Fibroblast of lung (primary cell): ENCODE measurements at regions not wholly inside any gene's neighbourhood (a gene's known extent, or its start where the extent isn't known, plus 50 kb on each side); places are given as distances from the start of the nearest gene placed in this dataset.
A peak's percentile ranks its signal among the peaks of the same experiment; 100 is the strongest.

Experiments used
- DNase-seq, 2 donors: peaks; one replicate each; pipeline versions ENCODE4 v3.0.0 to v3.0.0-alpha.2; 2010; ENCODE audit warnings: low read depth in 2 of 2
- H2AFZ ChIP-seq: 2 replicates; pipeline ENCODE4 v1.5.1; 2012; ENCODE audit warnings: low read length, control low read depth, inconsistent platforms
- H3K27ac ChIP-seq: 2 replicates; pipeline ENCODE4 v1.5.1; 2011; ENCODE audit warnings: low read length, control low read depth; ENCODE audit not compliant: insufficient read depth
- H3K27me3 ChIP-seq: 2 replicates; pipeline ENCODE4 v1.5.1; 2011; ENCODE audit warnings: mild to moderate bottlenecking, low read length; ENCODE audit not compliant: control insufficient read depth, insufficient read depth
- H3K36me3 ChIP-seq: 2 replicates; pipeline ENCODE4 v1.5.1; 2011; ENCODE audit warnings: low read length; ENCODE audit not compliant: control insufficient read depth, insufficient read depth
- H3K4me1 ChIP-seq: 2 replicates; pipeline ENCODE4 v1.5.1; 2011; ENCODE audit warnings: low read length; ENCODE audit not compliant: control insufficient read depth, insufficient read depth; ENCODE audit errors: extremely low read depth
- H3K4me2 ChIP-seq: 2 replicates; pipeline ENCODE4 v1.5.1; 2011; ENCODE audit warnings: low read length, control low read depth; ENCODE audit not compliant: insufficient read depth; ENCODE audit errors: extremely low read depth
- H3K4me3 ChIP-seq, 4 experiments: fragments of 200-600 bp in 1 of 4; sonication (generic) in 1 of 4; replicated peaks in 1 of 4; 2 replicates each; pipeline ENCODE4 v1.5.1; 2011 to 2016; ENCODE audit warnings: low read length in 4 of 4, low read depth in 3 of 4, mild to moderate bottlenecking in 3 of 4, control low read depth in 2 of 4, inconsistent platforms in 1 of 4, mixed read lengths in 1 of 4; ENCODE audit not compliant: insufficient read depth in 1 of 4; ENCODE audit errors: control extremely low read depth in 1 of 4
- H3K79me2 ChIP-seq: 2 replicates; pipeline ENCODE4 v1.5.1; 2012; ENCODE audit warnings: mild to moderate bottlenecking, low read length, inconsistent platforms; ENCODE audit not compliant: control insufficient read depth, insufficient read depth
- H3K9ac ChIP-seq: 2 replicates; pipeline ENCODE4 v1.5.1; 2011; ENCODE audit warnings: mild to moderate bottlenecking, low read length, control low read depth; ENCODE audit not compliant: insufficient read depth
- H3K9me3 ChIP-seq: 2 replicates; pipeline ENCODE4 v1.5.1; 2012; ENCODE audit warnings: low read depth, low read length; ENCODE audit not compliant: control insufficient read depth, insufficient read depth
- H4K20me1 ChIP-seq: 2 replicates; pipeline ENCODE4 v1.5.1; 2011; ENCODE audit warnings: low read length; ENCODE audit not compliant: control insufficient read depth, insufficient read depth; ENCODE audit errors: extremely low read depth
- EZH2 ChIP-seq: IDR thresholded peaks from 2 replicates; pipeline ENCODE4 v1.5.1; 2012; ENCODE audit warnings: low read length, control low read depth, mild to moderate bottlenecking; ENCODE audit errors: missing control alignments
- TF ChIP-seq, protein P1 (sequence below), 2 donors: IDR thresholded peaks in 1 of 2; conservative IDR thresholded peaks in 1 of 2; 1 replicate in 1 of 2; 2 replicates in 1 of 2; pipeline ENCODE4 v1.5.1; 2011 to 2012; ENCODE audit warnings: low read length in 2 of 2, control low read depth in 1 of 2, inconsistent platforms in 1 of 2, low read depth in 1 of 2, mild to moderate bottlenecking in 1 of 2

DNA sequence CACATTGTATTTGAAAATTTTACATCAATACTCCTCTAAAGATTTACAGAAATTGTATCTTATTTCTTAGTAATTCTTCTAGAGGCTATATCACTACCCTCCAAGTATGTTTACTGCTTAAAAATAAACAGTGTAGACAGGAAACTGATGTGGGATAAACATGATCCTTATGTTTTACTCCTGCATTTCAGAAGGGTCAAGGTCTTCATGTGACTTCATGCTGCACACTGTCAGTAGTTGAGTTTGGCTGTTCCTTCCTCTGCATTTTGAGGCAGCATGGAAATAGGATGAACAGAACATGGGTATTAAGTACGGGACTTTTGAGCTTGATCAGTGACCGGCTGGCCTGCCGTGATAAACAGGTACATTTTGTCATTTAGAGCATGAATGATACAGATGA lies 179.2 kb upstream of the FERMT1 start:
- no peak overlapping the region for H3K4me2 ChIP-seq
- no peaks in the 10 kb centered on the region for H3K79me2 ChIP-seq
- H2AFZ ChIP-seq = no peak overlapping the region
- TF ChIP-seq EZH2 = no peak
- TF ChIP-seq, protein P1, sequence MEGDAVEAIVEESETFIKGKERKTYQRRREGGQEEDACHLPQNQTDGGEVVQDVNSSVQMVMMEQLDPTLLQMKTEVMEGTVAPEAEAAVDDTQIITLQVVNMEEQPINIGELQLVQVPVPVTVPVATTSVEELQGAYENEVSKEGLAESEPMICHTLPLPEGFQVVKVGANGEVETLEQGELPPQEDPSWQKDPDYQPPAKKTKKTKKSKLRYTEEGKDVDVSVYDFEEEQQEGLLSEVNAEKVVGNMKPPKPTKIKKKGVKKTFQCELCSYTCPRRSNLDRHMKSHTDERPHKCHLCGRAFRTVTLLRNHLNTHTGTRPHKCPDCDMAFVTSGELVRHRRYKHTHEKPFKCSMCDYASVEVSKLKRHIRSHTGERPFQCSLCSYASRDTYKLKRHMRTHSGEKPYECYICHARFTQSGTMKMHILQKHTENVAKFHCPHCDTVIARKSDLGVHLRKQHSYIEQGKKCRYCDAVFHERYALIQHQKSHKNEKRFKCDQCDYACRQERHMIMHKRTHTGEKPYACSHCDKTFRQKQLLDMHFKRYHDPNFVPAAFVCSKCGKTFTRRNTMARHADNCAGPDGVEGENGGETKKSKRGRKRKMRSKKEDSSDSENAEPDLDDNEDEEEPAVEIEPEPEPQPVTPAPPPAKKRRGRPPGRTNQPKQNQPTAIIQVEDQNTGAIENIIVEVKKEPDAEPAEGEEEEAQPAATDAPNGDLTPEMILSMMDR (conservative IDR thresholded peaks at IDR 0.05 in 1 of 2, IDR thresholded peaks at IDR 0.05 in 1 of 2; ENCODE audit: low read depth in 1 of 2, low read length in 2 of 2) = no peak
- H3K9ac ChIP-seq = no peak overlapping the region
- no peaks in the 10 kb centered on the region for H3K4me1 ChIP-seq
- H3K27ac ChIP-seq = no peak overlapping the region
- no peaks in the 10 kb centered on the region for H4K20me1 ChIP-seq
- no peaks in the 10 kb centered on the region for H3K27me3 ChIP-seq
- H3K36me3 ChIP-seq = no peaks in the 10 kb centered on the region
- no peaks in the 10 kb centered on the region for H3K9me3 ChIP-seq
- DNase-seq = peak in 1 of 2 donors; percentile 18
- H3K4me3 ChIP-seq = no peak overlapping the region

DNA sequence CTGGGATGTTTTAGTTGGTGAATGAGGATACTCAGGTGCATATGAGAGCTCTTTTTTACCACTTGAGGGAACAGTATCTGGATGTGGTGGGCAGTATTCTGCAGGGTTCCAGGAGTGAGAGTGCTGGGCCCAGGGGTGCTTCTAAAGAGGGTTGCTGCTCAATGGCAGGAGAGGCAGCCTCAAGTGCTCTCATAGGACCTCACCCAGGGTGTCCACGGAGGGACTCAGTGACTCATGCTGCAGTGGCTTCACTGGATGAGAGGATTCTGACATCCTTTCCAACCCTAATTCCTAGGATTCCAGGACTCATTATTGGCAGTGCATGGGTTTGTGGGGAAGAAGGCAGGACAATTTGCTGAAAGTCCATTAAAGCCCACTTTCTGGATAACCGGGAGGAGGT lies 176.6 kb upstream of the FERMT1 start:
- peak in 1 of 2 donors; percentile 18 for DNase-seq
- Histone ChIP-seq H2AFZ (no peak overlapping the region), H3K9ac (no peak overlapping the region), H3K79me2 (no peaks in the 10 kb centered on the region), H3K27me3 (no peaks in the 10 kb centered on the region), H3K4me2 (no peak overlapping the region), H4K20me1 (no peaks in the 10 kb centered on the region), H3K27ac (no peak overlapping the region), H3K9me3 (no peaks in the 10 kb centered on the region), H3K4me1 (no peaks in the 10 kb centered on the region), H3K4me3 (no peak overlapping the region), H3K36me3 (no peaks in the 10 kb centered on the region)
- no peak for TF ChIP-seq EZH2
- TF ChIP-seq, protein P1 (conservative IDR thresholded peaks at IDR 0.05 in 1 of 2, IDR thresholded peaks at IDR 0.05 in 1 of 2; ENCODE audit: low read depth in 1 of 2, low read length in 2 of 2) = no peak

DNA sequence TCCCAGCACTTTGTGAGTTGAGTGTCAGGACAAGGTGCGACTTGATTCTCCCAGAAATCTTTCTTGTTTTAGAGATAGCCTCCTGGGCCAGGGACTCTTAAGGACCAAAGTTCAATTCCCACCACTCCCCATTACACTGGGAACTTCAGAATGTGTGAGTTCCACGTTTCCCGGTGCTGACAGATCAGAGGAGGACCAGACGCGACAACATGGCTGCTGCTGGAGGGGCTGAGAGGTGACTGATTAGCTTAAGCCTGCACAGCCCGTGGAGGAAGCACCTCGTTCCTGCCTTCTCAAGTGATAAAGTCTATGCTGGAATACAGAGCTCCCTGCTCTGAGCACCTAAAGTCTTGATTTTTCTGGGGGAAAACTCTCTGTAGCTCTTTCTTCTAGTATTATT lies 175.2 kb upstream of the FERMT1 start:
- no peaks in the 10 kb centered on the region for H3K9me3 ChIP-seq
- H3K36me3 ChIP-seq = no peaks in the 10 kb centered on the region
- H3K4me3 ChIP-seq = no peak overlapping the region
- H3K9ac ChIP-seq = no peak overlapping the region
- H4K20me1 ChIP-seq = no peaks in the 10 kb centered on the region
- H3K4me2 ChIP-seq = no peak overlapping the region
- TF ChIP-seq EZH2 = no peak
- TF ChIP-seq, protein P1 (conservative IDR thresholded peaks at IDR 0.05 in 1 of 2, IDR thresholded peaks at IDR 0.05 in 1 of 2; ENCODE audit: low read depth in 1 of 2, low read length in 2 of 2) = no peak
- DNase-seq = no peak
- no peaks in the 10 kb centered on the region for H3K79me2 ChIP-seq
- H3K27me3 ChIP-seq = no peaks in the 10 kb centered on the region
- no peaks in the 10 kb centered on the region for H3K4me1 ChIP-seq
- no peak overlapping the region for H3K27ac ChIP-seq
- no peak overlapping the region for H2AFZ ChIP-seq
